ENCODE measurements at regions not wholly inside any gene's neighbourhood (a gene's known extent, or its start where the extent isn't known, plus 50 kb on each side); places are given as distances from the start of the nearest gene placed in this dataset.

- Histone ChIP-seq H3K27me3 (replicated peaks in 1 of 4; ENCODE audit: control extremely low read depth in 1 of 4, control insufficient read depth in 3 of 4, insufficient read depth in 4 of 4, low read length in 3 of 4) (no peaks in the 10 kb centered on the region), H3K4me1 (ENCODE audit: control insufficient read depth in 2 of 2, insufficient read depth in 2 of 2, low read length in 2 of 2) (no peaks in the 10 kb centered on the region), H4K20me1 (ENCODE audit: control insufficient read depth, insufficient read depth, low read length, poor library complexity, severe bottlenecking) (no peaks in the 10 kb centered on the region), H3K79me2 (ENCODE audit: control insufficient read depth, insufficient read depth, low read length) (no peaks in the 10 kb centered on the region), H3K4me2 (replicated peaks; ENCODE audit: low read depth, low read length, poor library complexity, severe bottlenecking) (no peak overlapping the region), H2AFZ (ENCODE audit: insufficient read depth, low read depth, low read length, poor library complexity, severe bottlenecking) (no peak overlapping the region), H3K4me3 (ENCODE audit: control extremely low read depth in 1 of 5, extremely low read depth in 1 of 5, insufficient read depth in 1 of 5, low read depth in 2 of 5, low read length in 4 of 5) (no peak overlapping the region), H3K27ac (ENCODE audit: low read length in 2 of 2) (no peak overlapping the region), H3K9ac (ENCODE audit: low read length) (no peak overlapping the region), H3K9me3 (ENCODE audit: control extremely low read depth in 1 of 3, control insufficient read depth in 2 of 3, insufficient read depth in 1 of 3, low read length in 2 of 3) (no peaks in the 10 kb centered on the region), H3K36me3 (replicated peaks in 1 of 2; ENCODE audit: control extremely low read depth in 1 of 2, control insufficient read depth in 1 of 2, extremely low read depth in 1 of 2, insufficient read depth in 2 of 2, low read length in 1 of 2) (no peaks in the 10 kb centered on the region)
- Mint-ChIP-seq H3K27me3 (peaks cover 6% of the 10 kb centered on the region), H3K27ac (no peak overlapping the region), H3K4me3 (no peak overlapping the region), H3K4me1 (no peaks in the 10 kb centered on the region), H3K9me3 (ENCODE audit: insufficient read depth) (no peaks in the 10 kb centered on the region)
- no peak for DNase-seq
- intact Hi-C loops (cut with micrococcal nuclease) = no loop called here
- WGBS (ENCODE audit: insufficient coverage) = no CpG with 5 or more reads among the region's 1 CpG
- POLR2A ChIA-PET = no interaction called here
- CTCF ChIA-PET = no interaction called here
- TF ChIP-seq EZH2 (IDR thresholded peaks at IDR 0.05; ENCODE audit: borderline replicate concordance, insufficient read depth, low read depth, low read length, poor library complexity, severe bottlenecking) = no peak
- no peak for TF ChIP-seq CTCF (IDR thresholded peaks at IDR 0.05)
- ATAC-seq (ENCODE audit: low read depth) = no peak
Observed at GRCh38 chr3:151962352-151962751, 88.9 kb downstream of the SUCNR1 start.

- H3K9me3 ChIP-seq (ENCODE audit: control extremely low read depth in 1 of 3, control insufficient read depth in 2 of 3, insufficient read depth in 1 of 3, low read length in 2 of 3) = no peaks in the 10 kb centered on the region
- no peak overlapping the region for H2AFZ ChIP-seq (ENCODE audit: insufficient read depth, low read depth, low read length, poor library complexity, severe bottlenecking)
- H3K27me3 Mint-ChIP-seq = peaks cover 6% of the 10 kb centered on the region
- no peak overlapping the region for H3K4me2 ChIP-seq (replicated peaks; ENCODE audit: low read depth, low read length, poor library complexity, severe bottlenecking)
- intact Hi-C loops (cut with micrococcal nuclease) = no loop called here
- H3K27me3 ChIP-seq (replicated peaks in 1 of 4; ENCODE audit: control extremely low read depth in 1 of 4, control insufficient read depth in 3 of 4, insufficient read depth in 4 of 4, low read length in 3 of 4) = no peaks in the 10 kb centered on the region
- no peaks in the 10 kb centered on the region for H3K4me1 Mint-ChIP-seq
- H4K20me1 ChIP-seq (ENCODE audit: control insufficient read depth, insufficient read depth, low read length, poor library complexity, severe bottlenecking) = no peaks in the 10 kb centered on the region
- H3K27ac ChIP-seq (ENCODE audit: low read length in 2 of 2) = no peak overlapping the region
- DNase-seq (no peak), ATAC-seq (ENCODE audit: low read depth) (no peak)
- CTCF ChIA-PET = no interaction called here
- TF ChIP-seq CTCF (IDR thresholded peaks at IDR 0.05) (no peak), EZH2 (IDR thresholded peaks at IDR 0.05; ENCODE audit: borderline replicate concordance, insufficient read depth, low read depth, low read length, poor library complexity, severe bottlenecking) (no peak)
- H3K4me1 ChIP-seq (ENCODE audit: control insufficient read depth in 2 of 2, insufficient read depth in 2 of 2, low read length in 2 of 2) = no peaks in the 10 kb centered on the region
- H3K27ac Mint-ChIP-seq = no peak overlapping the region
- H3K4me3 ChIP-seq (ENCODE audit: control extremely low read depth in 1 of 5, extremely low read depth in 1 of 5, insufficient read depth in 1 of 5, low read depth in 2 of 5, low read length in 4 of 5) = no peak overlapping the region
- no peaks in the 10 kb centered on the region for H3K36me3 ChIP-seq (replicated peaks in 1 of 2; ENCODE audit: control extremely low read depth in 1 of 2, control insufficient read depth in 1 of 2, extremely low read depth in 1 of 2, insufficient read depth in 2 of 2, low read length in 1 of 2)
- POLR2A ChIA-PET = no interaction called here
- no peaks in the 10 kb centered on the region for H3K9me3 Mint-ChIP-seq (ENCODE audit: insufficient read depth)
- no peak overlapping the region for H3K4me3 Mint-ChIP-seq
- H3K9ac ChIP-seq (ENCODE audit: low read length) = no peak overlapping the region
- no peaks in the 10 kb centered on the region for H3K79me2 ChIP-seq (ENCODE audit: control insufficient read depth, insufficient read depth, low read length)
Observed at GRCh38 chr3:151962912-151963311, 89.5 kb downstream of the SUCNR1 start.

All from B cell (primary cell).